GM10248 (cell line): ENCODE measurements at regions not wholly inside any gene's neighbourhood (a gene's known extent, or its start where the extent isn't known, plus 50 kb on each side); places are given as distances from the start of the nearest gene placed in this dataset.

Source experiments
- CTCF ChIA-PET: fragments of 300-600 bp; sonication (Branson Sonifier 250); formaldehyde crosslinking; extraction: SDS; loops from one replicate; lab custom pipeline; 2021; ENCODE audit warnings: antibody characterized with exemption; lab: Yijun Ruan, JAX
- POLR2A ChIA-PET: fragments of 350-650 bp; sonication (Branson Sonifier 250); formaldehyde crosslinking; extraction: SDS; loops from one replicate; lab custom pipeline; 2020; ENCODE audit warnings: antibody characterized with exemption; lab: Yijun Ruan, JAX
- DNase-seq: peaks from one replicate; pipeline ENCODE4 v3.0.0; 2012; ENCODE audit errors: extremely low spot score
- TF ChIP-seq, protein P1 (sequence below): IDR thresholded peaks from 2 replicates; pipeline ENCODE4 v1.5.1; 2012; ENCODE audit warnings: mild to moderate bottlenecking, low read depth; ENCODE audit errors: extremely low read depth, missing control alignments, control extremely low read depth

DNA sequence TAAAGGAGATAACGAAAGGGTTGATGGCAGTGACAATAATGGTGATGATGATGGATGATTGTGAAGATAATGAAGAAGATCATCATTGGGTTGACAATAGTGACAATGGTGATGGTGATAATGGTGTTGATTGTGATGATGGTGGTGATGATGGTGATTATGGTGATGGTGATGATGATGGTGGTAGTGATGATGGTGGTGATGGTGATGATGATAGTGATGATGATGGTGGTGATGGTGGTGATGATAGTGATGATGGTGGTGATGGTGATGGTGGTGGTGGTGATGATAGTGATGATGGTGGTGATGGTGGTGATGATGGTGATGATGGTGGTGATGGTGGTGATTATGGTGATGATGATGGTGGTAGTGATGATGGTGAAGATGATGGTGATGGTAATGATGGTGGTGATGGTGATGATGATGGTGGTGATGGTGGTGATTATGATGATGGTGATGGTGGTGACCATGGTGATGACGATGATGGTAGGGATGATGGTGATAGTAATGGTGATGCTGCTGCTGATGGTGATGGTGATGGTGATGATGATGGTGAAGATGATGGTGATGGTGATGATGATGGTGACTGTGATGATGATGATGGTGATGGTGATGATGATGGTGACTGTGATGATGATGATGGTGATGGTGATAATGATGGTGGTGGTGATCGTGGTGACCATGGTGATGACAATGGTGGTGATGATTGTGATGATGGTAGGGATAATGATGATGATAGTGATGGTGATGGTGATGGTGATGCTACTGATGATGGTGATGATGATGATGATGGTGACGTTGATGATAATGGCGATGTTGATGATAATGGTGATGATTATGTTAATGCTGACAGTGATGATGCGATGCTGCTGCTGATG is 61.6 kb upstream of the NKX1-1 start:
- ChIA-PET CTCF (no interaction called here), POLR2A (no interaction called here)
- no peak for DNase-seq
- TF ChIP-seq, protein P1, sequence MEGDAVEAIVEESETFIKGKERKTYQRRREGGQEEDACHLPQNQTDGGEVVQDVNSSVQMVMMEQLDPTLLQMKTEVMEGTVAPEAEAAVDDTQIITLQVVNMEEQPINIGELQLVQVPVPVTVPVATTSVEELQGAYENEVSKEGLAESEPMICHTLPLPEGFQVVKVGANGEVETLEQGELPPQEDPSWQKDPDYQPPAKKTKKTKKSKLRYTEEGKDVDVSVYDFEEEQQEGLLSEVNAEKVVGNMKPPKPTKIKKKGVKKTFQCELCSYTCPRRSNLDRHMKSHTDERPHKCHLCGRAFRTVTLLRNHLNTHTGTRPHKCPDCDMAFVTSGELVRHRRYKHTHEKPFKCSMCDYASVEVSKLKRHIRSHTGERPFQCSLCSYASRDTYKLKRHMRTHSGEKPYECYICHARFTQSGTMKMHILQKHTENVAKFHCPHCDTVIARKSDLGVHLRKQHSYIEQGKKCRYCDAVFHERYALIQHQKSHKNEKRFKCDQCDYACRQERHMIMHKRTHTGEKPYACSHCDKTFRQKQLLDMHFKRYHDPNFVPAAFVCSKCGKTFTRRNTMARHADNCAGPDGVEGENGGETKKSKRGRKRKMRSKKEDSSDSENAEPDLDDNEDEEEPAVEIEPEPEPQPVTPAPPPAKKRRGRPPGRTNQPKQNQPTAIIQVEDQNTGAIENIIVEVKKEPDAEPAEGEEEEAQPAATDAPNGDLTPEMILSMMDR: no peak

DNA sequence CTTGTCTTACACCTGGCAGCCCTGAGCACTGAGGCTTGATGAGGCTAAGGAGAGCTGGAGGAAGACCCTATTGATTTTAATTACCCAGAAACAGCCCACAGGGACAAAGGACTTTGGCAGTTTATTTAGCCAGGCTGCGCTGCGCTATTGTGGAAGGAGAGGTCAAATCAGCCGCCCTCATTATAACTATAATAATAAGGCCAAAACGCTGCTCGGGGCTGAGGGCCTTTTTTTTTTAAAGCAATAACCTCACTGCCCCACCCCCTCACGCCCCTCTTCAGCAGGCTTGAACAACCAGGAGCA is 60.6 kb upstream of the NKX1-1 start:
- ChIA-PET CTCF (no interaction called here), POLR2A (no interaction called here)
- TF ChIP-seq, protein P1: no peak
- no peak for DNase-seq

DNA sequence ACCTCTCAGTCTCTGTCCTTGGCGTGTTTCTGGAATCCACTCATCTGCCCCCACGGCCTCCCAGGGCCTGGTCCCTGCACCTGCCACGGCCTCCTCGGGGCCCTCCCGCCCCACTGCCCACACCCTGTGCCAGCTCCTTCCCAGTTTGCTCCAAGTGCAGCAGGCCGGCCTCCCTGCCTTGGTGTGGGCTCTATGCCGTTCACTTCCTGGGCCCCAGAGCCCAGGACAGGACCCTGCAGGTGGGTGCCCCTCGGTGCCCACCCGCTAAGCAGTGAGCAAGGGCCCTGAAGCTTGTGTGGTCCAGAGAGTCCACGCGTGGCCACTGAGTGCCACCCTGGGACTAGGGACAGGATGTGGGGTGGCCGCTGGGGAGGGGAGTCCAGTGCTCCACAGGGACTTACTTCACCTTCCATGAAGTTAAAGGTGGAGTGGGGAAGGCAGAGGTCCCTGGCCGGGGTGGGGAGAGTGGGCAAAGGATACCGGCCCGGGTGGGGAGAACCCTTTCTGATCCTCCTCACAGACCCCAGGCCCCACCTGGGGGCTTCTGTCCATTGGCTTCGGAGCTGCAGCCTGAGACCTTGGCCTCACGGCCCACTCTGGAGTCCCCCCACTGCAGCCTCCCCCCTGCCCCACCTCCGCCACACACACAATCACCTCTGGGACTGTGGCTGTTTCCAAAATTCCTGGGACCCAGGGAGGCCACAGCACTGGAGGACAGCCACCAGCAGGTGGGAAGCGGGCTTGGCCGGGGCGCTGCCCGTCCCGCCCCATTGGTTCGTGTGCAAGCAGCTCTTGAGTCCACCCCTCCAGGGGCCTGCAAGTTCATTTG is 60.0 kb upstream of the NKX1-1 start:
- no peak for DNase-seq
- ChIA-PET CTCF (no interaction called here), POLR2A (no interaction called here)
- TF ChIP-seq, protein P1: no peak

DNA sequence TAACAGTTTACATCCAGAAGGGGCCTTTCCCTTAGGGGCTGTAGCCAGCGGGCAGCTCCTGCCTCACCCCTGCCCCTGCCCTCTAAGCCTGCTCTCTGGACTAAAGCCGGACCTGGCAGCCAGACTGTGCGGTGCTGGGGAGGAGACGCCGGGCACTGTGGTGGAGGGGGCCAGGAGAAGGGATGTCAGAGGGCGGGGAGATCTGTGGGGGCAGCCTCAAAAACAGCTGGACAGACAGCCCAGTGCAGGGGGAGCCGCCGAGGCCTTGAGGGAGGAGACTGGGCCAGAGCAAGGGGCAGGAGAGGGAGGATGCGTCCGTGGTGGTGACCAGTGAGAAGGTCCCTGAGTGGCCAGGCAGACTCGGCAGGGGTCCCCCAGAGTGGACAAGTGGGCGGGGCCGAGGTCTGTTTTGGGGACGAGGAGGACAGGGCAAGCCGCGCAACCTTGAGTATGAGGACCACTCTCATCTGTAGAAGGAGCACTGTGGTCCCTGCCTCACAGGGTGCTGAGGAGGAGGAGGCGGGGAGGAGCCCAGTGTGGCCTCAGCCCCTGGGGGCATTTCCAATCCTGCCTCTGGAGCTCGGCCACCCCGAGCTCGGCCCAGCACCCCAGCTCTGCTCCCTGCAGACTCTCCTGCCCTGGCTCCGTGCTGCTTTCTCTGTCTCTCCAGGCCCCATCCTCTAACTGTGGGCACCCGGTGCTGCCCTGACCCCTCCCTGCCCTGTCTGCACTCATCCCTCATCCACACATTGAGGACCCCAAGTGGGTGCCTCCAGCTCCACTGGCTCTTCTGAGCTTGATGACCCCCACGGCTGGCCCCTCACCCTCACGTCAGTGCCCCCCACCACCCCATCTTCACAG is 59.2 kb upstream of the NKX1-1 start:
- TF ChIP-seq, protein P1: no peak
- POLR2A ChIA-PET: no interaction called here
- no peak for DNase-seq
- CTCF ChIA-PET: no interaction called here

DNA sequence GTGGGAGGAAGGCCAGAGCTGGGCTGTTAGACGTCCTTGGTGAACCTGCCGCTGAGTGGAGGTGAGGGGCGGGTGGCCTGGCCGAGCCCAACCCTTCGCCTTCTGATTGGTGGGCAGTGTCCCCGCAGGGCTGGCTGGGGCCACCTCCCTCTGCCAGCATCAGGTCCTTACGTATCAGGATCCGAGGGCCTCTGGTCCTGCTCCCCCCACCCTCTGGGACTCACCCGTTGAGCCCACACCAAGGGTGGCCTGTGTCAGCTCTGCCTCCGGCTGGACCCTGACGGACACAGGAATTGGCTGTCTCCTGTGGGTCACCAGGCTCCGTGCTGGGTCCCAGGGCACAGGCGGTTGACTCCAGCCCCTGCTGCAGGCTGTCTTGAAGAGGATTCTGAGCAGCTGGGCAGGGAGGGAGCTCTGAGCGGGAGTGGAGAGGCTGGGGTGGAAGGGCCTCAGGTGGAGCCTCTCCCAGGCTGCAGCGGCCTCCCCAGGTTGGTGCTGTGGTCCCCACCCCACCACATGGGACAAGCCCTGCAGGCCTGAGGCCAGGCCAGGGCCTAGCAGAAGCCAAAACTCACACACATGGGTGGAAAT is 58.4 kb upstream of the NKX1-1 start:
- CTCF ChIA-PET: no interaction called here
- TF ChIP-seq, protein P1: no peak
- no peak for DNase-seq
- POLR2A ChIA-PET: no interaction called here
